ENCODE measurements at regions not wholly inside any gene's neighbourhood (a gene's known extent, or its start where the extent isn't known, plus 50 kb on each side); places are given as distances from the start of the nearest gene placed in this dataset.
A peak's percentile ranks its signal among the peaks of the same experiment; 100 is the strongest.

DNA sequence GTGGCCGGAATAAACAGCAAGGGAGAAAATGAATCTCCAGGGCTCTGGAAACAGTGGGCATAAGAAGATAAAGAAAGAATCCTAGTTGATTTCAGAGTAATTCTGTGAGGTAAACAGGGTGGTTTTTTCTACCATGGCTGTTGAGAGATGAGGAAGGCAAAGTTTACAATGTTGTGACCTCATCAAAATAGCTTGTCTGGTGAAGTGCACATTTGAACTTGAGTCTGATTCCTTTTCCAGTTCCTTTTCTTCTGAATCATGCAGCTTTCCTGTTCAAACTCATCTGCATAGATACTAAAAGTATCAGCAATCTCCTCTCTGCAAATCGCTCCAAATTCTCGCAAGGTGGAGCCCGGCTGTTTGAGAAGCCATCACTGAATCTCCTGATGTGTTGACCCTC lies 161.7 kb downstream of the PLPP3 start:
- DNase-seq (ENCODE audit: low spot score), result no peak

DNA sequence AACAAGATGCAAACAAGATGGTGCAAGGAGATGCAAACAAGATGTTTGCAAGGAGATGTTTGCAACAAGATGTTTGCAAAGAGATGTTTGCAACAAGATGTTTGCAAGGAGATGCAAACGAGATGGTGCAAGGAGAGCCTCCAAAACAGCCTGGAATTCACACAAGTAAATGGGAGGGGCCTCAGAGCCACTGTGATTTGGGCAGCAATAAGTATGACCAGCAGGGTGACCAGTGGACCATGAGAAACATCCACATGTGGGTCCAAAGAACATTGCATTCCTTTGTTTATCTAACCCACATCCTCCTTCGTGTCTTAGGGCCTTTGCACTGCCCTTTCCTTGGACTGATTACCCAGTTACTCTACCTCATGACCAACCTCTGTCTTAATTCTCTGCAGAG lies 162.9 kb downstream of the PLPP3 start:
- DNase-seq (ENCODE audit: low spot score), result no peak

DNA sequence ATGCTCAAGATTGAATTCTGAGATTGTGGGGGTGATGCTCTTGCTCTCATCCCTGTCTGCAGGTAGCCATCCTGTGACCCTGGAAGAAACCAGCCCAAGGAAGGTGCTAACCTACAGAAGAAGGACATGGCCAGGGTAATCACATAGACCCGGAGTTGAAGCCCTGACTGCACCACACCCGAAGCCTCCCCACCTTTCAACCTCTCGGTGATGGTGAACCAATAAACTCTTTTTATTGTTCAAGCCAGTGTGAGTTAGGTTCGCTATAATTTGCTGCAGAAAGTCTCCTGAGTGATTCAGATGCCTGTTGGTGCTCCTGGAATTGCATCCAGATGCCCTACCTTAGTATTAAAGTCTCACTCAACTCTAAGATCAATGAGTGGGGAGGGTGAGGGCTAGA lies 163.6 kb downstream of the PLPP3 start:
- DNase-seq (ENCODE audit: low spot score), result no peak

DNA sequence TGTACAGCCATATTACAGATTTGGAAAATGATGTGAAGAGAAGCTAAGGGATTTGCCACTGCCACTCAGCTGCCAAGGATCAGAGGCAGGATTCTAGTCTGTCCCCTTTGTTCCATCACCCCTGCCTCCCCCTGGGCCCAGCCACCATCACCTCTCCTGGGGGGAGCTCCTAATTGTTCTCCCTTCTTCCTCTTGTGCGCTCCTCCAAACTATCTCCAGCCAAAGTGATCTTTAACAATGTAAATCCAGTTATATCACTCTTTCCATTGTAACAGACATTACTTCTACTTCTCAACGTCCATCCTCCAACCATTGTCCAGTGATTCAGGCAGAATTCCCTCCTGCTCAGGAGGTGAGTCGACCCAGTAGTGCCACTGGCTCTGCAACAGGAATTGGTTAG lies 164.1 kb downstream of the PLPP3 start:
- no peak for DNase-seq (ENCODE audit: low spot score)

DNA sequence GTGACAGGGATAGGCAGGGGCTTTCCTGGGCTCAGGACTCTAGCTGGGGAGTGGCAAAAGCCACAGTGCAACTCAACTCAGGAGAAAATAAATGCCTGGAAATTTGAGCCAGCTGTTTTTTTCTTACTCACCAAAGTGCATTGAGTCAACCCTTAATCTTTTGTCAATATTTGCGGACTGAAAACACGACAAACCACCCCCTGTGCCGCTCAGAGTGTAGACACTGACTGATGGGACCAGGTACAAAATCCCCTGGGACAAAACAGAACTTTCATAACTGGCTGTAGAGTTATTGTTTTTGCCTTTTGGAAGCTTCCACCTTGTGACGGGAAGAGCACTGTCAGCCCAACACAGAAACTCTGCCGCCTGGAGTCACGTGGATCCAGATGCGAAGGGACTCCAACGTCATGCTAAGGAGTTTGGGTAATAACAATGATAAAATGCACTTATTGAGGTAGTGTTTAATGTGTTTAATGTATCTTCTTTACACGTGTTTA lies 164.6 kb downstream of the PLPP3 start:
- DNase-seq (ENCODE audit: low spot score), result no peak

DNA sequence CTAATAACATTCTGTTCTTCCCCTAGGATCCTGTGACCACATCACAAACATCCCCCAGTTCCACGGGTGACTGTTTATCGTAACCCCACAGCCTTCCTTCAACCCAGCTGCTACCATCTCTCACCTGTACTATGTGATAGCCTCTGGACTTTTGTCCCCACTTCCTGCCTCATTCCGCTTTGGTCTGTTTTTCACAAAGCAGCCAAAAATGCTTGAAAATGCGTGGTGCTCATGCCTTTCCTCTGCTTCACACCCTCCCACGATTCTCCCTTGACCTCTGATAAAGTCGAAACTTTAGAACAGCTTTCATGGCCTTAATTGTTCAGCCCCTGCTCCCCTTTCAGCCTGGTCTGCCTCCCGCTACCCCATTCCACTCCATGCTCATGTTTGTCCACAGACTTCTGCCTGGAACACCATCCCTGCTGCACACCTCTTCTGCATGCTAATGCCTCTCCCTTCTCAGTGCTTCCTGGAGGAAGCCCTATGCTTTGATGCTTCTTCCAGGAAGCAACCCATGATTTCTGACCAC lies 165.6 kb downstream of the PLPP3 start:
- DNase-seq (ENCODE audit: low spot score), result no peak

DNA sequence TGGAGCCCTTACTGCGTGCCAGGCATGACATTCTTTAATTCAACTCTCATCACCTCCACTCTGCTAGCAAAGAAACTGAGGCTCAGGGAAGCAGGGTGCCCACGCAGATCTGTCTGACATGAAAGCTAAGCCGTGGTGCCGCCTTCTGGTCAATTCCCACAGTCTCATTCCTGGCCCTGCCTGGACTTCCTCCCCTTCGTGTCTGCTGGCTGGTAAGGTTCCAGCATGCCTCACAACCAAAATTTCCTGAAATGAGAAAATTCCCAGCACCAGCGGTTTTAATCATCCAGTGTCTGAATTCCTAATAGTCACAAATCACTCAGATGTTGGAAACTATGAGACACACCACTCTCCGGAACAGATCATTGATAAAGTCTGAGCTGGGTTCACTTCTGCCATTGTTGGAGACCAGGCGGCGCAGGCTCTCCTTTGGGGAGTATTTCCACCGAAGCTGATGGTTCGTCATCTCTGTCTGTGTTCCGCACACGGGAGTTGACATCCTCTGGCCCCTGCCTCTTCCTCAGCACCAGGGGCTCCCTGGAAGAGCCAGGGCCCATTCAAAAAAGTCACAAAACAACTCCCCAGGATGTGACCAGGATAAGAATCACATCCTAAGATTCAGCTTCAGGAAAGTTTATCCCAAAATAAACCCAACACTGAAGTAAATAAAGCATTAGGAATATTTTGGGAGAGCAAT lies 167.7 kb downstream of the PLPP3 start:
- DNase-seq (ENCODE audit: low spot score), result peak; percentile 39

DNA sequence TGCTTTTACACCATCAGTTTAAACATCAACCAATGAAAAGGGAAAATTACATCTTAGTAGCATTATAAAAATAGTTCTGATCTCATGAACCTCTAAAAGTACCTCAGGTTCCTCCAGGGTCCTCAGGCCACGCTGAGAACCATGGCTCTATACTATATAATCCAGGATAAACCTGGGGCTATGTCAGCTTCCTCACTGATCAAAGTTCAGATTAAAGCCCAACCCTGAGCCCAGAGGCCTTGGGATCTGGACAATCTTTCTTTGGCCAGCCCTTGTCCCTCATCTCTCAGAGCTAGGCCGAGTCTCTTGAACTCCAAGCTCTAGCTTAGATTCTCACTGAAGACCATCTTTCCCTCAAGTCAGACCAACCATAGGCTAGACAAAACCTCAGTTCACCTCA lies 168.3 kb downstream of the PLPP3 start:
- no peak for DNase-seq (ENCODE audit: low spot score)

DNA sequence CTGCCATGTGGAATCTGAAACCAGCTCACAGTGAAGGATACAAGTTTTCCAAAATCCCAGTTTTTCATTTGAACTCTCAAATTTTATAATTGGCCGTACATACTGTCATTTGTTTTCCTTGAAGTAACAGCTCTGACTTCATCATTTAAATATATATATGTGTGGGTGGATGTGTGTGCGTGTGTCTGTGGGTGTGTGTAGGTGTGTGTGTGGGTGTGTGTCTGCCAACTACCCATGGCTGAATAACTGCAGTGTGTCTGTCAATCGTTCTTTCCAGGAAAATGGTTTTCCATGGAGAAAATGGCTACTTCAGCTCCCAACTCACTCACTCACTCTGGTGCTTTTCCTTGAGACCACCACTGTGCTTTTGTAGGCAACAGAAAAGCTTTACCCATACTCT lies 169.0 kb downstream of the PLPP3 start:
- no peak for DNase-seq (ENCODE audit: low spot score)

DNA sequence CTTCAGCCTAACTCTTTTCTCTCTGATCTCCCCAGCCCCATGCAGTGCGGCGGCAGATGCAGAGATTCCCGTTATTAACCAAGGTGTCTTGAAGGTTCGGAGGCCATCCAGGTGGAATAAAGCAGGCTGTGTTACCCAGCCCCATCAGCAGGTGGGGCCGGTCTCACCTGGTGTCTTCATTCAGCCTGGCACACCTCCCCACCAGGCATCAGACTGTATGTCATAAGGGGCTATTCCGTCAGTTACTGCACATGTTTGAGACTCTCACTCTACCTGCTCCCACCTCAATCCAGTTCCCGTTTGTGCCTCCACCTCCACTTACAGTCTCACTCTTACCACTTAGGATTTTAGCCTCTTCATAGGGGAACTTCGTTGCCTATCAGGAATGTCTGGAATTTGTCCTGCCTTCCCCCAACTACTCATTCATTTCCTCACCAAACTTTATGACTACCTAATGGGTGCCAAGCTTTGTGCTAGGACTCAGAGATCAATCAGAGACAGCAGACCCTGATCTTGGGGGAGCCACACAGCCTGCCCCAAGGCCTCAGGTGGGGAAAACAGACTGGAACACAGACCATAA lies 170.2 kb downstream of the PLPP3 start:
- no peak for DNase-seq (ENCODE audit: low spot score)

DNA sequence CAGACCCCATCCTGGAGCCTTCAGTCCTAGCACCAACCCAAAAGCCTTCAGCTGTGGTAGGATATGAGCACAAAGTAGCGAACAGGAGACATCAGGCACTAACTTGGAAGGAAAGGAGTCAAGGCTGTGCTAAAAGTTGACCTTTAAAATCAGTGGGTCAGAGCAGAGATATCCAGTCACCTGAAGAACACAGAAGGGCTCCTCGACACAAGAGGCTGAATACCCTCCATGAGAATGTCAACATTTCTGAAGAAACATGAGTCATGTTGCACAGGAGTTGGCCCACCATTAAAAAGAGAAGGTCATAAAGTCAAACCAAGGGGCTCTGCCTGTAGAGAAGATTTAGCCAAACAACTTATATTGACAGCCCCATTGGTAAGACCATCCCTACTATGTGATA lies 172.5 kb downstream of the PLPP3 start:
- DNase-seq (ENCODE audit: low spot score), result no peak

DNA sequence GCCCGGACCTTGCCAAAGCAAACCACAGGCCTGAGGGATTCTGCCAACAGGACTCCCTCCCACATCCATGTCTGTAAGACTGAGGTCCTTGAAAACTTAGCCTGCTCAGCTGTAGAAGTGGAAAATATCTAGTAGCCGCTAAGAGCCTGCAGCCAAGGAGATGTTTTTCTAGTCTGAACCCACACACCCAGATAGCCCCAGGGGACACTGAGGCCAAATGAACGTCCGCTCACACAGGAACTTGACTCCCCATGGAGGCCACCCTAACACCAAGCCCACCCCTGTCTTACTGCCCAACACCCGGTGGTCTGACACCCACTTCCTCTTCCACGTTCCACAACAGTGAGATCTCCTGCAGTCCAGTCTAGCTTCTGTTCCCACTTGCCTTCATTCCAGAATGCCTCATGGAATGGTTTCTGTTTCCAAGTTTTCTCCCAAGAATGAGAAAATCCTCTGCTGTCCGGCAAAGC lies 174.8 kb downstream of the PLPP3 start:
- DNase-seq (ENCODE audit: low spot score), result no peak

DNA sequence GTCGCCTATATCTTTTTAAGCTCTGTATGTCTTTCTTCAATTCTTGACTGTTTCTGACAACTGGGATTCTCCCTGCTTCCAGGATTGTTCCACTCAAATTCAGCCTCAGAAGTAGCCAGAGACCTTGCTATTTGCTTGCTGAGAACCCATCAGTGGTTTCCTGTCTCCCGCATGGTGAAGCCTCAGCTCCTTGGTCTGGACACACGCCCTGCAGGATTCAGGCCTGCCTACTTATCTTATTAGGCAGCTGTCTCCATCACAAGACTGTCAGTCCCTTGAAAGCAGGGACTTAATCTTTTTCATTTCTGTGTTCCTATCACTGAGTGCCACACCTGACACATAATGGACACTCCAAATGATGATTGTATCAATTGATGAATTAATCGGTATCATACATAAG lies 175.3 kb downstream of the PLPP3 start:
- no peak for DNase-seq (ENCODE audit: low spot score)

DNA sequence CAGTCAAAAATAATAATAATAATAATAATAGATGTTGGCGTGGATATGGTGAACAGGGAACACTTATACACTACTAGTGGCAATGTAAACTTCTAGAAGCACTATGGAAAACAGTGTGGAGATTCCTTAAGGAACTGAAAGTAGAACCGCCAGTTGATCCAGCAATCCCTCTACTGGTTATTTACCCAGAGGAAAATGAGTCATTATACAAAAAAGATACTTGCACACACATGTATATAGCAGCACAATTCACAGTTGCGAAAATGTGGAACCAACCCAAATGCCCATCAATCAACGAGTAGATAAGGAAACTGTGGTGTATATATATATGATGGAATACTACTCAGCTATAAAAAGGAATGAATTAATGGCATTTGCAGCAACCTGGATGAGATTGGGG lies 176.0 kb downstream of the PLPP3 start:
- DNase-seq (ENCODE audit: low spot score), result no peak

DNA sequence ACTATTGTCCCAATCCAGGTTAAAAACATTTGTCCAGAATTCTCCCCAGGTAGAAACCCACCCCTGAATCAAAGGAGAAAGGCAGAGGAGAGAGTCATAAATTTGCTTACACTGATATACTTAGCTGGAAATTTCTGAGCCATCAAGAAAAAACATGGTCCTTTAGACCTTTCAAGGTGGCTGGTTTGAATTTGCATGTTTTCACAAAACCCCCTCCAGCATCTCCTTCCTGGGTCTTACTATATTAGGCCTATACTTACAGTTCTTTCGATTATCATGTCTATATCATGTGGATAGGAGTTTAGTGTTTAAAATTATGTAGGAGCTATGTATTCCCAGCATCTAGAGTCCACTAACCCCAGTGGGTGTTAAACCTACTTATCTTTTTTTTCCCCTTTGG lies 178.2 kb downstream of the PLPP3 start:
- no peak for DNase-seq (ENCODE audit: low spot score)

DNA sequence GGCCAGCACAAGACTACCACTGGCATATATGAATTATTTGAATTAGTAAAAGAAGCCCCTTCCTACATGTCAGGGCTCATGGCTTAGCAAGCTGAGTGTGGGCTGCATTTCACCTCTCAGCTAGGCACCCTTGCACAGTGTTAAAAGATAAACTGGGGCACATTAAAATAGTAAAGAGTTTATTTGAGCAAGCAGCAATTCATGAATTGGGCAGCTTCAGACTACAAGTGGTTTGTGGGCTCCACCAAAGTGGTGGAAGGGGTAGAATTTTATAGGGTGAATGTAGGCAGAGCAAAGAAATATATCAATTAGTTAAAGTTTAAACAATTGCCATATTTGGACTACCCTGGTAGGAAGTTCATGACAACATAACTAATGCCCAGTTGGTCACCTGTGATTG lies 178.8 kb downstream of the PLPP3 start:
- no peak for DNase-seq (ENCODE audit: low spot score)

DNA sequence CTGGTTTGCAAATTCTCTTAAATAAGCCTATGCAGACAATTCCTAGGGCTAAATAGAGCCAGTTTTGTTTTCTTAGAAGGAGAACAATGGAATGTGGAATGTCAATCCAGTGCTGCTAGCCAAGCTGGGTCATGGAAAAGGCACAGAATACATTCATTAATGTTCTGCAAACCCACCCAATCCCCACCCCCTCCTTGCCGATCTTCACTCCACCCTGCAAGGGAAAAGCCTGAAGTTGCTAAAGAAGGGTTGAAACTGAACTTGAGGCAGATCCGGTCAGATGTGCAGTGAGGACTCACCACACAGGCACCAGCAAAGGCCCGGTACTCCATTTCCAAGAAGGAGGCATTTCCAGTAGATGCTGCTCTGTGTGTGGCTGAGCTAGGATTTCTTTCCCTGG lies 179.6 kb downstream of the PLPP3 start:
- DNase-seq (ENCODE audit: low spot score), result no peak

DNA sequence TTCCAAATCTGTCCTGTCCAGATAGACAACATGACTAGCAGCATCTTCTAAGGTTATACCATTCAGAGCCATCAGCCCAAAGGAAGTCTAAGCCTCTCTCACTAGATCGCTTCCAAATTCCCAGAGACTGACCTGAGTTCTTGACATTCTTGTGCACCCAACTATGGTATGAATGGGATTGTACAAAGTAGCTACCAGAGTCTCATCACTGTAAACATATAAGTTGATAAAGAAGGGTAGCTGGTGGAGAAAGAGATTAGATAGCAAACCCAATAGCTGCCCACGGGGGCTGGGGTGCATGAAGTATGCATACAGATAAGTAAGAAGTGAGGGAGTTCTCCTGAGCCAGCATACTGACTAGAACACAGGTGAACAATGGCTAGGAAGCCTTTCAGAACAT lies 180.0 kb downstream of the PLPP3 start:
- DNase-seq (ENCODE audit: low spot score), result no peak

DNA sequence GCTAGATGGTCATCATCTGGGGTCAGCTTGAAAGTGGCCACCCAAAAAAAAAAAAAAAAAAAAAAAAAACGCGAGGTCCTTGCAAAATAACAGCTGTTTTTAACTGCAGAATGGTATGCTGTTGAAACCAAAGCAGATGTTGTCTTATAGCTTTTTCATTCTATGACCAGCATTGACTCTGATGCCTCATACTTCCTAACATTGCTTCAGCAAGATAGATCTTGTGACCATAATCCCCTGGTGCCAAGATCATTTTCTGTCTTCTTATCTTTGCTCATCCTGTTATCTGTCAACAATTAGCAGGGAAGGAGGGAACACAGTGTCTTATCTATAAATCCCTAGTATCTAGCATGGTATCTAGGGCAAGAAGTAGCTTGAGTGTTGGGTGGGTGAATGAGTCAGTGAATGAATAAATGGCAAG lies 181.5 kb downstream of the PLPP3 start:
- DNase-seq (ENCODE audit: low spot score), result no peak

DNA sequence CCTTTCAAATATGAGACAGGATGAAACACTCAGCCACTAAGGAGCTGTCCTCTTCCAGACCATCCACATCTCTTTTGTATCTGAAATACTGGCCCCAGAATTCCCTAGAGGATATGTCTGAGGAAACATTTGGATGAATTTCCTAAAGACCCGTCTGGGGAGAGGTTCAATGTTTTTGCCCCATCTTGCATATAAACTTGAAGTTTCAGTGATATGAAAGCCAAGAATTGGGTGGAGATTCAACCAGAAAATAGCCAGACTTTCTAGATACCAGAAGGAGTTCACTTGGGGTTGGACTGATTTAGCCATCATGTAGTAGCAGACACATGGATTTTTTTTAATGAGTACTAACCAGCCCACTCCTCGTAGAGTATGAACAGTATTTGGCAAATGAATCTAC lies 182.0 kb downstream of the PLPP3 start:
- DNase-seq (ENCODE audit: low spot score), result no peak

DNA sequence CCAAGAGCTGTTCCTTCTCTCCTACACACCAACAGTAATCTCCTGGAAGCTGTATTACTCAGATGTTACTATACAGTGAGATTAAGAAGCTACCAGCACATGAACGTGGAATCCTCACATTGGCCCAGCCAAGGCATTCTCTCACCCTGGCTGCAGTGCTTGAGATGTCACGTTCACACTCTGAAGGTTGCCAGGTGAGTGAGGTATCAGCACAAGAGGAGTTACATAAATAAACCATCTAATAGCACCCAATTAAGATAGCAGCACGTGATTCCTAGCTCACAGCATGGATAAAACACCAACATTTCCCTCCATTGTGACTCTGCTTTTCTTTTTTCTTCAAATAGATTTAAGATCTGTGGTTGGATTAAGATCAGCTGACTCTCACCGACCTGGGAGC lies 182.8 kb downstream of the PLPP3 start:
- DNase-seq (ENCODE audit: low spot score), result no peak

DNA sequence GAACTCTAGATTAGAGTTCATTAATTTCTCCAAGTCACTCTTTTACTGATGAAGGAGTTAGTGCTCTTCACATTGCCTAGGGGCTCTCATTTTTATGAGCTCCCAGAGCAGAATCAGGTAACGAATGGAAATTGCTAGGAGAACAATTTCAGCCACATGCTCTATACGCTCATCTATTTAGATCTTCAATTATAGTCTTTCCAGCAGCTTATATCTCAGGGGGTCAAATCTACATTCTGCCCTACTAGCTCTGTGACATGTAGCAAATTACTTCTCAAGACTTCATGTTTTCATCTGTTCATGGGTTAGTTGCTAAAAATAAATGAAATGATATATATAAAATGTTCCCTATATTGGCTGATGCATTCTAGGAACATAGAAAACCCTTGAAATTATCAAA lies 183.6 kb downstream of the PLPP3 start:
- no peak for DNase-seq (ENCODE audit: low spot score)

DNA sequence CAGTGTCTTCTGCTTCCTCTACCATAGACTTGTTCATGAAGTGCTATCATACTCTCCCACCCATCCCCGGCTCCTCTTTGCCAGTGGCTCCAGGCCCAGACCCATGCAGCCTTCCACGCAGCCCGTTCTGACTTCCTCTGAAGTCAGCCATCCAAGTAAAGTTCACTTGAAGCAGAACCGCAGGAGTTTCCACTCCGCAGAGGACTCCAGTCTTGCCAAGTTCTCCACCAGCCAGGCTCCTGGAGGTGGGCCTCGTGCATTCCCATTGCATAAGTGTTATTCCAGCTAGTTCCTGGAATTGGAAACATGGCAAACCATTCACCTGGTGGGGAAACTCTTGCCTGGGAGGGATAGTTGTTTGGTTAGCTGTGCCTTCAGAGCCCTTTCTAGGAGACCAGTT lies 185.1 kb downstream of the PLPP3 start:
- DNase-seq (ENCODE audit: low spot score), result no peak

Measured in AG08396 (cell line).